H1 (cell line): ENCODE measurements at regions not wholly inside any gene's neighbourhood (a gene's known extent, or its start where the extent isn't known, plus 50 kb on each side); places are given as distances from the start of the nearest gene placed in this dataset.

Experiments used
- CTCF ChIA-PET: fragments of 300-600 bp; sonication (Branson Sonifier 250); formaldehyde crosslinking; loops from one replicate; lab custom pipeline; 2021; ENCODE audit not compliant: partially characterized antibody; lab: Charles Lee
- POLR2A ChIA-PET: fragments of 300-600 bp; sonication (Branson Sonifier 250); formaldehyde crosslinking; loops from one replicate; lab custom pipeline; 2021; ENCODE audit warnings: inconsistent platforms; ENCODE audit not compliant: partially characterized antibody; lab: Charles Lee
- DNase-seq, 2 experiments: peaks; one replicate each; pipeline versions ENCODE4 v3.0.0 to v3.0.0-alpha.2; 2010 to 2022; ENCODE audit warnings: low spot score in 2 of 2, low read depth in 1 of 2, mixed read lengths in 1 of 2
- FAIRE-seq: peaks from 2 replicates; lab custom pipeline; 2011; peaks lifted over from hg19 to GRCh38; lab: Jason Lieb, UNC
- H2AFZ ChIP-seq: 2 replicates; pipeline ENCODE4 v1.8.1; 2012; ENCODE audit warnings: low read length, inconsistent platforms
- H2AK5ac ChIP-seq: 2 replicates; pipeline ENCODE4 v1.6.1; 2013; ENCODE audit warnings: low read depth, low read length
- H2BK120ac ChIP-seq: replicated peaks from 2 replicates; pipeline ENCODE3; 2013; ENCODE audit warnings: low read depth, low read length, inconsistent platforms
- H2BK12ac ChIP-seq: 2 replicates; pipeline ENCODE4 v1.6.1; 2013; ENCODE audit warnings: low read depth, low read length
- H2BK15ac ChIP-seq: 2 replicates; pipeline ENCODE4 v1.6.1; 2013; ENCODE audit warnings: low read length
- H2BK20ac ChIP-seq: 2 replicates; pipeline ENCODE4 v1.6.1; 2013; ENCODE audit warnings: low read length
- H2BK5ac ChIP-seq: 2 replicates; pipeline ENCODE4 v1.6.1; 2013; ENCODE audit warnings: low read depth, low read length
- H3K14ac ChIP-seq: 2 replicates; pipeline ENCODE4 v1.6.1; 2013; ENCODE audit warnings: inconsistent platforms; ENCODE audit not compliant: insufficient read length
- H3K18ac ChIP-seq: 2 replicates; pipeline ENCODE4 v1.6.1; 2013; ENCODE audit warnings: low read length; ENCODE audit errors: extremely low read depth
- H3K23ac ChIP-seq: 2 replicates; pipeline ENCODE4 v1.6.1; 2013; ENCODE audit warnings: inconsistent platforms; ENCODE audit not compliant: insufficient read length
- H3K23me2 ChIP-seq: 2 replicates; pipeline ENCODE4 v1.6.1; 2013; ENCODE audit warnings: low read depth, low read length
- H3K27ac ChIP-seq: 2 replicates; pipeline ENCODE4 v1.6.1; 2011; ENCODE audit warnings: low read depth, low read length, inconsistent platforms
- H3K27me3 ChIP-seq, 4 experiments: replicated peaks in 1 of 4; 1 replicate in 1 of 4; 2 replicates in 3 of 4; pipeline versions ENCODE4 v1.6.1 to v1.8.1; 2011 to 2013; ENCODE audit warnings: low read length in 3 of 4, mild to moderate bottlenecking in 3 of 4, inconsistent platforms in 2 of 4, mixed read lengths in 2 of 4, moderate library complexity in 1 of 4; ENCODE audit not compliant: control insufficient read depth in 3 of 4, insufficient read depth in 3 of 4; ENCODE audit errors: extremely low read depth in 1 of 4
- H3K36me3 ChIP-seq, 4 experiments: 2 replicates each; pipeline versions ENCODE4 v1.6.1 to v1.8.1; 2011 to 2013; ENCODE audit warnings: mild to moderate bottlenecking in 4 of 4, low read length in 3 of 4, moderate library complexity in 2 of 4, control low read depth in 1 of 4, inconsistent platforms in 1 of 4; ENCODE audit not compliant: insufficient read depth in 4 of 4, control insufficient read depth in 2 of 4
- H3K4ac ChIP-seq: replicated peaks from 2 replicates; pipeline ENCODE3; 2013; ENCODE audit warnings: low read length, low read depth, mixed read lengths, inconsistent platforms; ENCODE audit not compliant: insufficient read length
- H3K4me1 ChIP-seq, 4 experiments: replicated peaks in 1 of 4; 1 replicate in 1 of 4; 2 replicates in 3 of 4; pipeline versions ENCODE4 v1.6.1 to v1.8.1; 2011 to 2013; ENCODE audit warnings: low read length in 3 of 4, inconsistent platforms in 2 of 4, mixed read lengths in 1 of 4; ENCODE audit not compliant: insufficient read depth in 4 of 4, control insufficient read depth in 3 of 4
- H3K4me2 ChIP-seq, 2 experiments: 2 replicates each; pipeline versions ENCODE4 v1.6.1 to v1.8.1; 2011 to 2013; ENCODE audit warnings: low read depth in 2 of 2, low read length in 2 of 2, control low read depth in 1 of 2, inconsistent platforms in 1 of 2, mild to moderate bottlenecking in 1 of 2; ENCODE audit not compliant: insufficient read depth in 1 of 2
- H3K4me3 ChIP-seq, 4 experiments: fragments of 200-600, 300-600 bp in 1 of 4; sonication (generic), shearing (Covaris generic), sonication (Bioruptor Twin) in 1 of 4; 2 replicates each; pipeline versions ENCODE4 v1.5.1 to v1.8.1; 2011 to 2016; ENCODE audit warnings: low read length in 4 of 4, low read depth in 3 of 4, control low read depth in 2 of 4, inconsistent platforms in 2 of 4, mild to moderate bottlenecking in 2 of 4, mixed read lengths in 1 of 4, moderate library complexity in 1 of 4; ENCODE audit not compliant: insufficient read depth in 2 of 4; ENCODE audit errors: extremely low read depth in 1 of 4
- H3K56ac ChIP-seq: replicated peaks from 2 replicates; pipeline ENCODE3; 2013; ENCODE audit warnings: low read depth, mild to moderate bottlenecking, mixed read lengths, low read length, inconsistent platforms; ENCODE audit not compliant: insufficient read length
- H3K79me1 ChIP-seq: 2 replicates; pipeline ENCODE4 v1.6.1; 2013; ENCODE audit warnings: low read depth, low read length, control low read depth
- H3K79me2 ChIP-seq, 2 experiments: 2 replicates each; pipeline versions ENCODE4 v1.6.1 to v1.8.1; 2012 to 2013; ENCODE audit warnings: low read length in 2 of 2, mild to moderate bottlenecking in 2 of 2, inconsistent platforms in 1 of 2; ENCODE audit not compliant: insufficient read depth in 2 of 2, control insufficient read depth in 1 of 2
- H3K9ac ChIP-seq, 4 experiments: replicated peaks in 1 of 4; 1 replicate in 1 of 4; 2 replicates in 3 of 4; pipeline versions ENCODE4 v1.6.1 to v1.8.1; 2011 to 2013; ENCODE audit warnings: low read depth in 3 of 4, low read length in 3 of 4, control low read depth in 2 of 4, mild to moderate bottlenecking in 2 of 4, moderate library complexity in 2 of 4, inconsistent platforms in 1 of 4; ENCODE audit errors: extremely low read depth in 1 of 4
- H3K9me3 ChIP-seq, 2 experiments: 2 replicates each; pipeline versions ENCODE4 v1.6.1 to v1.8.1; 2012 to 2013; ENCODE audit warnings: mild to moderate bottlenecking in 2 of 2, moderate library complexity in 2 of 2, control low read depth in 1 of 2, inconsistent platforms in 1 of 2, low read depth in 1 of 2, low read length in 1 of 2, mixed read lengths in 1 of 2; ENCODE audit not compliant: insufficient read depth in 2 of 2
- H4K20me1 ChIP-seq, 2 experiments: replicated peaks in 1 of 2; 2 replicates each; pipeline versions ENCODE3 to v1.8.1; 2011 to 2013; ENCODE audit warnings: inconsistent platforms in 2 of 2, low read length in 2 of 2, mild to moderate bottlenecking in 1 of 2; ENCODE audit not compliant: insufficient read depth in 2 of 2, control insufficient read depth in 1 of 2
- H4K5ac ChIP-seq: 2 replicates; pipeline ENCODE4 v1.6.1; 2013; ENCODE audit warnings: low read length, low read depth, mixed read lengths, inconsistent platforms; ENCODE audit not compliant: insufficient read length
- H4K8ac ChIP-seq: 2 replicates; pipeline ENCODE4 v1.8.0; 2013; ENCODE audit warnings: mild to moderate bottlenecking, moderate library complexity, low read length, inconsistent platforms; ENCODE audit not compliant: insufficient read depth; ENCODE audit errors: extremely low read depth
- H4K91ac ChIP-seq: replicated peaks from 2 replicates; pipeline ENCODE3; 2013; ENCODE audit warnings: low read length, mixed read lengths, inconsistent platforms; ENCODE audit not compliant: insufficient read length
- BACH1 ChIP-seq: IDR thresholded peaks from 2 replicates; pipeline ENCODE4 v1.6.1; 2012; ENCODE audit warnings: low read length, improper control_type of control experiment
- BCL11A ChIP-seq, 2 experiments: IDR thresholded peaks; one replicate each; pipeline ENCODE4 v1.6.1; 2011; ENCODE audit warnings: low read depth in 2 of 2, low read length in 2 of 2, mild to moderate bottlenecking in 2 of 2
- CHD1 ChIP-seq: IDR thresholded peaks from 2 replicates; pipeline ENCODE4 v1.6.1; 2012; ENCODE audit warnings: low read depth, low read length, improper control_type of control experiment
- CREB1 ChIP-seq: IDR thresholded peaks from 2 replicates; pipeline ENCODE4 v1.6.1; 2012; ENCODE audit warnings: inconsistent platforms
- HDAC6 ChIP-seq: IDR thresholded peaks from one replicate; pipeline ENCODE4 v1.7.1; 2012; ENCODE audit warnings: low read depth, mild to moderate bottlenecking, inconsistent platforms, low read length, moderate library complexity
- MAFK ChIP-seq: IDR thresholded peaks from 2 replicates; pipeline ENCODE4 v1.6.1; 2012; ENCODE audit warnings: low read depth, mild to moderate bottlenecking, improper control_type of control experiment, low read length
- RBBP5 ChIP-seq: IDR thresholded peaks from 2 replicates; pipeline ENCODE4 v1.7.1; 2012; ENCODE audit warnings: low read depth, mild to moderate bottlenecking, inconsistent platforms, low read length, moderate library complexity, borderline replicate concordance
- RFX5 ChIP-seq: IDR thresholded peaks from 2 replicates; pipeline ENCODE4 v1.6.1; 2011; ENCODE audit warnings: low read depth, low read length, improper control_type of control experiment, borderline replicate concordance
- RNF2 ChIP-seq: fragments of 200-900, 300-1000 bp; sonication (generic); IDR thresholded peaks from 2 replicates; pipeline ENCODE4 v1.7.1; 2016; ENCODE audit warnings: borderline replicate concordance, low read depth, mild to moderate bottlenecking, antibody characterized with exemption, low read length; ENCODE audit not compliant: poor library complexity, severe bottlenecking; ENCODE audit errors: missing control alignments
- RXRA ChIP-seq: IDR thresholded peaks from 2 replicates; pipeline ENCODE4 v1.6.1; 2011; ENCODE audit warnings: low read depth, mild to moderate bottlenecking, low read length, moderate library complexity; ENCODE audit not compliant: insufficient read depth
- SAP30 ChIP-seq: fragments of 300-600 bp; sonication (generic); IDR thresholded peaks from 2 replicates; pipeline ENCODE4 v1.7.1; 2012; ENCODE audit warnings: low read length, moderate library complexity, mild to moderate bottlenecking, inconsistent platforms; ENCODE audit not compliant: insufficient read depth, insufficient replicate concordance
- SIX5 ChIP-seq: IDR thresholded peaks from 2 replicates; pipeline ENCODE4 v1.6.1; 2011; ENCODE audit warnings: mild to moderate bottlenecking, low read depth, low read length
- SP2 ChIP-seq: IDR thresholded peaks from 2 replicates; pipeline ENCODE4 v1.6.1; 2012; ENCODE audit warnings: mild to moderate bottlenecking, low read length, inconsistent platforms
- YY1 ChIP-seq: IDR thresholded peaks from 2 replicates; pipeline ENCODE4 v1.6.1; 2011; ENCODE audit warnings: low read depth, mild to moderate bottlenecking, low read length
- ZNF274 ChIP-seq: IDR thresholded peaks from 2 replicates; pipeline ENCODE4 v1.7.0; 2012; ENCODE audit warnings: low read length, borderline replicate concordance; ENCODE audit errors: extremely low read depth
- WGBS, 2 experiments: shearing (Covaris generic) in 1 of 2; methylation state at CpG; one replicate each; pipeline versions ENCODE4 v1.1.6 to v1.1.7; 2013 to 2015; ENCODE audit warnings: low lambda C conversion rate in 2 of 2, mixed read lengths in 2 of 2, inconsistent platforms in 1 of 2, low coverage in 1 of 2, missing lambda C conversion rate in 1 of 2; ENCODE audit not compliant: insufficient replicate concordance in 2 of 2, insufficient coverage in 1 of 2, insufficient read length in 1 of 2; ENCODE audit errors: extremely low coverage in 1 of 2, missing lambda C conversion rate in 1 of 2; 5-methylcytosine and 5-hydroxymethylcytosine counted together
- TF ChIP-seq, protein P1 (sequence below): IDR thresholded peaks from 2 replicates; pipeline ENCODE4 v1.6.1; 2012; ENCODE audit warnings: inconsistent platforms

DNA sequence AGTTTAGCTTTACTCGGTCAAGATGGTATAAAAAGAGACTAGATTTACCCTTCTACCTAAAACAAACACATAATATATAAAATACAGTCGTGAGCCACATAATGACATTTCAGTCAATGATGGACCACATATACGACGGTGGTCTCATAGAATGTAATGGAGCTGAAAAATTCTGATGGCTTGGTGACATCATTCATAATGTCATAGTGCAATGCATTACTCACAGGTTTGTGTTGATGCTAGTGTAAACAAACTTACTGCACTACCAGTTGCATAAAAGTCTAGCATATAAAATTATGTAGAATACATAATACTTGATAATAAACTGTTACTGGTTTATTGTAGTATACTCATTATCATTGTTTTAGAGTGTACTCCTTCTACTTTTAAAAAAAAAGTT lies 115.9 kb upstream of the GDNF start:
- DNase-seq: no peak
- H3K9ac ChIP-seq: no peak overlapping the region
- ChIA-PET CTCF (interaction anchor here (0.6 to 2.6 kb wide), 3 partner anchors 43 to 236 kb away, joined by 3 to 8 read pairs (median 3); no protein-coding TSS in a partner anchor), POLR2A (no interaction called here)
- H3K14ac ChIP-seq: no peak overlapping the region
- 93% methylated on average over 4 of the region's 4 CpGs; no CpG with 5 or more reads in 1 of the 2 experiments for WGBS, 2 experiments
- no peaks in the 10 kb centered on the region for H4K20me1 ChIP-seq
- no peak overlapping the region for H2BK5ac ChIP-seq
- H3K9me3 ChIP-seq: peaks cover 7 to 21% of the 10 kb centered on the region in 2 experiments; a peak in 3 of 4 replicates
- no peaks in the 10 kb centered on the region for H3K23me2 ChIP-seq
- H3K36me3 ChIP-seq: no peaks in the 10 kb centered on the region
- no peak overlapping the region for H3K4ac ChIP-seq
- FAIRE-seq: no peak
- no peak overlapping the region for H3K18ac ChIP-seq
- H3K79me2 ChIP-seq: no peaks in the 10 kb centered on the region
- no peak overlapping the region for H2BK12ac ChIP-seq
- H3K79me1 ChIP-seq: no peaks in the 10 kb centered on the region
- no peaks in the 10 kb centered on the region for H3K4me1 ChIP-seq
- no peak overlapping the region for H2BK15ac ChIP-seq
- no peak overlapping the region for H3K23ac ChIP-seq
- no peak overlapping the region for H2BK20ac ChIP-seq
- no peak overlapping the region for H2AK5ac ChIP-seq
- H3K27me3 ChIP-seq: no peaks in the 10 kb centered on the region
- no peak overlapping the region for H2AFZ ChIP-seq
- H3K4me3 ChIP-seq: no peak overlapping the region
- H3K4me2 ChIP-seq: no peak overlapping the region
- no peak overlapping the region for H4K91ac ChIP-seq
- no peak overlapping the region for H2BK120ac ChIP-seq
- no peak overlapping the region for H4K8ac ChIP-seq
- H3K56ac ChIP-seq: no peak overlapping the region
- H4K5ac ChIP-seq: no peak overlapping the region
- H3K27ac ChIP-seq: no peak overlapping the region
- TF ChIP-seq RFX5 (no peak), RNF2 (no peak), SAP30 (no peak), ZNF274 (no peak), CHD1 (no peak), MAFK (no peak), BACH1 (no peak), BCL11A (IDR thresholded peaks at IDR 0.05; ENCODE audit: low read depth in 2 of 2, low read length in 2 of 2) (no peak), SIX5 (no peak), HDAC6 (no peak), SP2 (no peak), RBBP5 (no peak), CREB1 (no peak), YY1 (no peak), RXRA (no peak)
- TF ChIP-seq, protein P1, sequence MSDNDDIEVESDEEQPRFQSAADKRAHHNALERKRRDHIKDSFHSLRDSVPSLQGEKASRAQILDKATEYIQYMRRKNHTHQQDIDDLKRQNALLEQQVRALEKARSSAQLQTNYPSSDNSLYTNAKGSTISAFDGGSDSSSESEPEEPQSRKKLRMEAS: no peak
